ENCODE measurements at regions not wholly inside any gene's neighbourhood (a gene's known extent, or its start where the extent isn't known, plus 50 kb on each side); places are given as distances from the start of the nearest gene placed in this dataset.
"Not testable (repeated sequence)": the region's sequence is repeated elsewhere in the genome, so short reads cannot be mapped to it uniquely, and the experiment has no call there.

DNA sequence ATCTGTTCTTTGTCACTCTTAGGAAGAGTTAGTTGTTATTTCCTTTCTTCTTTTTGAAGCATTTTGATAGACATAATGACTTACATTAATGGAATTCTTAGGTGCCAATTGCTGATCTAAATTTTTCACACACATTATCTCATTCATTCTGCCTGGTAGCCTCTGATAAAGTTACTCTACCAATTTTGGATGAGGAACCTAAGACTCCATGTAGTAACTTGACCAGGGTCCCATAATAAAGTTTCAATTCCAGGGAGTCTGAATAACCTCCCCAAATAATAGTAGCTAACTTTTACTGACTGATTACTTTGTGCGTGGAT lies 73.2 kb upstream of the CITED2 start:
- Histone ChIP-seq H3K36me3 (ENCODE audit: control insufficient read depth in 2 of 2, extremely low read depth in 1 of 2, insufficient read depth in 1 of 2, low read length in 1 of 2) (no peaks in the 10 kb centered on the region), H3K4me1 (ENCODE audit: control insufficient read depth in 1 of 2, extremely low read depth in 1 of 2, insufficient read depth in 2 of 2, low read length in 2 of 2) (no peaks in the 10 kb centered on the region), H3K4me3 (ENCODE audit: control insufficient read depth in 1 of 2, extremely low read depth in 1 of 2, low read length in 1 of 2) (no peak overlapping the region), H3K27me3 (replicated peaks in 1 of 2; ENCODE audit: control insufficient read depth in 2 of 2, extremely low read depth in 1 of 2, insufficient read depth in 2 of 2, low read length in 1 of 2) (no peaks in the 10 kb centered on the region), H3K27ac (ENCODE audit: low read length) (no peak overlapping the region), H3K9me3 (no peaks in the 10 kb centered on the region)
- ChIA-PET POLR2A (interaction anchor here in 1 of 2 donors (0.6 kb wide), 1 partner anchor 124 kb away, joined by 5 read pairs; no protein-coding TSS in a partner anchor), CTCF (interaction anchor here in 1 of 2 donors (1.0 kb wide), 1 partner anchor 18 kb away, joined by 3 read pairs; no protein-coding TSS in a partner anchor)
- Mint-ChIP-seq H3K36me3 (no peaks in the 10 kb centered on the region), H3K4me3 (no peak overlapping the region), H3K27ac (no peak overlapping the region), H3K27me3 (no peaks in the 10 kb centered on the region), H3K9me3 (no peaks in the 10 kb centered on the region), H3K4me1 (no peaks in the 10 kb centered on the region)
- DNase-seq (no peak), ATAC-seq (replicated peaks in 1 of 4) (no peak)
- WGBS (ENCODE audit: insufficient coverage), result no CpG with 5 or more reads among the region's 1 CpG

DNA sequence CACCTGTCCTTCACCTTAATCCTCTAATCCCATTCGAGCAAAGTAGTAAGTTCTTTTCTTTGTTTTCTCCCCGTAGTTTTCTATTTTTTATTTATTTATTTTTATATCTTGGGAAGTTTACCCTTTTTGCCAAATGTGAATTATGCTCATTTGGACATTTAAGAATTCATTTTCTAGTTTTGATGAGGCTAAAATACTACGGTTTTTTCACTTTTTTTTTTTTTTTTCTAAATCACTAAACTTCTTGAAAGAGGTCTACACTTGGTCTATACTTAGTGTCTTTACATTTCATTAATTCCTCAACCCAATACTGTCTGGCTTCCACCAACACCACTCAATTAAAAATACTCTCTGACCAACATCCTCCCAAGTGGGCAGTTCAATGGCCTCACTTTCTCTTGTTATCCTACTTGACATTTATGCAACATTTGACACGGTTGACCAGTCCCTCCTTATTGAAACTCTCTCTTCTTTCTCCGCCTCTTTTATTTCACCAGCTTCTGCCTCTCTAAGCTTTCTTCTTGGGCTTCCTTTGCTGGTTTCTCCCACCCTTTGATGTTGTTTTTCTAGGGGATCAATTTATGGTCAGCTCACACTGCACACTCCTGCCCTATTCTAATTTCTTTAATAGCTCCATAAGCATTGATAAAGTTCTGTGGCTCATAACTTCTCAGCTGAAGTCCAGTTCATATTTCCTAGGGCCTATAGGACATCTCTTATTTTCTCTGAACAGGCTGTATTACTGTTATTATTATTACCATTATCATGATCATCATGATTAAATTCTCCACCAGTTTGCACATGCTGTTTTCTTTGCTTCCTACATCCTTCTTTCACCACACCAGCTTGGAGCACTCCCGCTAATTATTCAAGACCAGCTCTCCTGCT lies 72.6 kb upstream of the CITED2 start:
- Histone ChIP-seq H3K4me3 (ENCODE audit: control insufficient read depth in 1 of 2, extremely low read depth in 1 of 2, low read length in 1 of 2) (no peak overlapping the region), H3K4me1 (ENCODE audit: control insufficient read depth in 1 of 2, extremely low read depth in 1 of 2, insufficient read depth in 2 of 2, low read length in 2 of 2) (no peaks in the 10 kb centered on the region), H3K36me3 (ENCODE audit: control insufficient read depth in 2 of 2, extremely low read depth in 1 of 2, insufficient read depth in 1 of 2, low read length in 1 of 2) (no peaks in the 10 kb centered on the region), H3K9me3 (no peaks in the 10 kb centered on the region), H3K27me3 (replicated peaks in 1 of 2; ENCODE audit: control insufficient read depth in 2 of 2, extremely low read depth in 1 of 2, insufficient read depth in 2 of 2, low read length in 1 of 2) (no peaks in the 10 kb centered on the region), H3K27ac (ENCODE audit: low read length) (no peak overlapping the region)
- Mint-ChIP-seq H3K36me3 (no peaks in the 10 kb centered on the region), H3K27me3 (no peaks in the 10 kb centered on the region), H3K9me3 (no peaks in the 10 kb centered on the region), H3K4me3 (no peak overlapping the region), H3K4me1 (peaks cover 0 to 3% (median 3%) of the 10 kb centered on the region in 3 donors), H3K27ac (no peak overlapping the region)
- CTCF ChIA-PET, result interaction anchor here in 1 of 2 donors (1.0 kb wide), 1 partner anchor 18 kb away, joined by 3 read pairs; no protein-coding TSS in a partner anchor
- POLR2A ChIA-PET, result interaction anchor here in 1 of 2 donors (0.6 kb wide), 1 partner anchor 125 kb away, joined by 5 read pairs; no protein-coding TSS in a partner anchor
- DNase-seq, result no peak
- ATAC-seq (replicated peaks in 1 of 4), result no peak
- 100% methylated on average over 2 of the region's 6 CpGs for WGBS (ENCODE audit: insufficient coverage)

DNA sequence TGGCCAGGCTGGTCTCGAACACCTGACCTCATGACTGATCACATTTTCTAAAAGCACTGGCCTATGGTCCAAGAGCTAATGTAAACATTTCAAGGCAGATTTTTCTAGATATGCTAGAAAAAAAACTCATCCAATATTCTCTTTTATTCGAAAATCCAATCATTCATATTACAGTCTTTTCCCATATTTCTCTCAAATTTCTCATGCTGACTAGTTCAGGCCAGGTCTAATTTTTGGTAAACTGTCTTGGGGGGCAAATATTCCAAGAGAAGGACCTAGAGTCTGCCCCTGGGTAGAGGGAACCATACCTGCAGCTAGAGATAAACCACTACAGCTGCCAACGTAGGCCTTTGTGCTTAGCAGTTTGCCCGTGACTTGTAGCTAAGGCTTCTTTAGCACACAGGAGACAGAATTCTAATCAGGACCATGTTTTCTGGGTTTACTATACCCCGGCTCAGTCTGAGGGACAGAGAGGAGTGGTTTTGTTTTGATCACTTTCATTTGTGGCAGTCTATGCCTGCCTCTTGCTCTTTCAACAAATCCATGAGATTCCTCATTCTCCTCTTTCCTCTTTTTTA lies 71.8 kb upstream of the CITED2 start:
- Histone ChIP-seq H3K4me3 (ENCODE audit: control insufficient read depth in 1 of 2, extremely low read depth in 1 of 2, low read length in 1 of 2) (no peak overlapping the region), H3K27me3 (replicated peaks in 1 of 2; ENCODE audit: control insufficient read depth in 2 of 2, extremely low read depth in 1 of 2, insufficient read depth in 2 of 2, low read length in 1 of 2) (no peaks in the 10 kb centered on the region), H3K36me3 (ENCODE audit: control insufficient read depth in 2 of 2, extremely low read depth in 1 of 2, insufficient read depth in 1 of 2, low read length in 1 of 2) (no peaks in the 10 kb centered on the region), H3K9me3 (no peaks in the 10 kb centered on the region), H3K4me1 (ENCODE audit: control insufficient read depth in 1 of 2, extremely low read depth in 1 of 2, insufficient read depth in 2 of 2, low read length in 2 of 2) (no peaks in the 10 kb centered on the region), H3K27ac (ENCODE audit: low read length) (no peak overlapping the region)
- no peak overlapping the region for H3K4me3 Mint-ChIP-seq
- no peaks in the 10 kb centered on the region for H3K9me3 Mint-ChIP-seq
- 92% methylated on average over 2 of the region's 5 CpGs for whole genome bisulfite sequencing (ENCODE audit: insufficient coverage)
- ATAC-seq (replicated peaks in 1 of 4), result no peak
- POLR2A ChIA-PET, result interaction anchor here in 1 of 2 donors (0.6 kb wide), 1 partner anchor 318 kb away, joined by 6 read pairs; no protein-coding TSS in a partner anchor
- no peaks in the 10 kb centered on the region for H3K27me3 Mint-ChIP-seq
- no peak overlapping the region for H3K27ac Mint-ChIP-seq
- CTCF ChIA-PET, result interaction anchor here in 1 of 2 donors (1.0 kb wide), 1 partner anchor 29 kb away, joined by 4 read pairs; no protein-coding TSS in a partner anchor
- H3K36me3 Mint-ChIP-seq, result no peaks in the 10 kb centered on the region
- H3K4me1 Mint-ChIP-seq, result peaks cover 0 to 4% (median 3%) of the 10 kb centered on the region in 3 donors
- no peak for DNase-seq

DNA sequence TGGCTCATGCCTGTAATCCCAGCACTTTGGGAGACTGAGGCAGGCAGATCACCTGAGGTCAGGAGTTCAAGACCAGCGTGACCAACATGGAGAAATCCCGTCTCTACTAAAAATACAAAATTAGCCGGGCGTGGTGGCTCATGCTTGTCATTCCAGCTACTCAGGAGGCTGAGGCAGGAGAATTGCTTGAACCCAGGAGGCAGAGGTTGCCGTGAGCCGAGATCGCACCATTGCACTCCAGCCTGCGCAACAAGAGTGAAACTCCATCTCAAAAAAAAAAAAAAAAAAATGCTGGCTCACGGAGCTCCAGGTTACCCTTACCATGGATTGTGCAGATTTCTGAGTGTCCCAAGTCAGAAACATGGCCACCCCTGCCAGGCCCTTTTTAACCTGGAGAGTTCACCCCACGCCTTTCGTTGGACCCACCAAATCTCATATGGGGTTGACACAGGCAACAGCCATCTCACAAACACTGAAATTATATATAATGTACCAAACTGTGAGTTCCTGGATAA lies 69.9 kb upstream of the CITED2 start:
- H3K4me1 ChIP-seq (ENCODE audit: control insufficient read depth in 1 of 2, extremely low read depth in 1 of 2, insufficient read depth in 2 of 2, low read length in 2 of 2); H3K36me3 ChIP-seq (ENCODE audit: control insufficient read depth in 2 of 2, extremely low read depth in 1 of 2, insufficient read depth in 1 of 2, low read length in 1 of 2); H3K27me3 Mint-ChIP-seq; CTCF ChIA-PET; H3K36me3 Mint-ChIP-seq; H3K27me3 ChIP-seq (replicated peaks in 1 of 2; ENCODE audit: control insufficient read depth in 2 of 2, extremely low read depth in 1 of 2, insufficient read depth in 2 of 2, low read length in 1 of 2); H3K4me3 ChIP-seq (ENCODE audit: control insufficient read depth in 1 of 2, extremely low read depth in 1 of 2, low read length in 1 of 2); H3K27ac Mint-ChIP-seq; H3K4me1 Mint-ChIP-seq; H3K9me3 Mint-ChIP-seq; H3K27ac ChIP-seq (ENCODE audit: low read length); ATAC-seq (replicated peaks in 1 of 4); H3K4me3 Mint-ChIP-seq; H3K9me3 ChIP-seq; DNase-seq: not testable (repeated sequence)
- WGBS (ENCODE audit: insufficient coverage), result 97% methylated on average over 5 of the region's 11 CpGs
- POLR2A ChIA-PET, result interaction anchor here in 1 of 2 donors (0.6 kb wide), 2 partner anchors 39 to 464 kb away, joined by 3 read pairs; no protein-coding TSS in a partner anchor

DNA sequence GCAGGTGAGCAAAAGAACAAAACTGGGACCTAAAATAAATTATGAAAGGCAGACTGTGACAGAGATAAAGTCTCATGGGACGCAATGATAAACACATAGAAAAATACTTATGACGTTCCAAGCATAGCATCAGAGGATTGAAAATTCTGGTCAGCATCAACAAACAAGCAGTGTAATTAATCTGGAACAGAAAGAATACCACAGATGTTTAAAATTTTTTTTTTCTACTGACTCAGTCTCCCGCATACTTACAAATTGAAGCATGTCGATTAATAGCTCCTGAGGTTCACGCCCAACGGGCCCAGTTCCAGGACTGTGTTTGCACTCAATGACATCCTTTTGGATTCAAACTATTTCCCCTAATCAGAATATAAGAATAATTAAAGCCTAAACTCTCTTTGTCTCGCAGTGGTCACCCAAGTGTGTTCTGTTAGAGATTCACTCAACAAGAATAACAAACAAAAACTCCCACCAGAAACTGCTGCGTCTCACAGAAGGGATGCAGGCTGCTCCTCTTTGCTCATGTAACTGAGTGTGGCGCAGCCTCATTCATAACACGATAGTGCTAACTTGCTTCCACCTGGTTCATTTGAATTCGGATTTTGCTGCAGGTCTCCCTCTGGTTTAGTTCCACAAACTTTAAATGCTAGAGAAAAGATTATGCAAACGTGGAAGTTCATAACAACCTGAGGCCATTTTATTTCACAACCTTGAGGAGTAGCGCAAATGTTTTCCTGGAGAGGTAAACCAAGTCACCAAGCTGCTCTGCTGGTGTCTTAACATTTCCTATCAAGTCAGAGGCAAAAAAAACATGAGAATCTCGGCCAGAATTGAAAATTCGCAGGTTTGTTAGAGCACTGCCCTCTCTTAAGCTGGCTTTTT lies 69.0 kb upstream of the CITED2 start:
- H3K27ac Mint-ChIP-seq, result no peak overlapping the region
- H3K36me3 Mint-ChIP-seq, result no peaks in the 10 kb centered on the region
- H3K4me1 Mint-ChIP-seq, result peaks cover 0 to 4% (median 3%) of the 10 kb centered on the region in 3 donors
- no peaks in the 10 kb centered on the region for H3K4me1 ChIP-seq (ENCODE audit: control insufficient read depth in 1 of 2, extremely low read depth in 1 of 2, insufficient read depth in 2 of 2, low read length in 2 of 2)
- no peaks in the 10 kb centered on the region for H3K9me3 ChIP-seq
- no peak for ATAC-seq (replicated peaks in 1 of 4)
- H3K27me3 Mint-ChIP-seq, result no peaks in the 10 kb centered on the region
- no peak overlapping the region for H3K4me3 Mint-ChIP-seq
- no peaks in the 10 kb centered on the region for H3K27me3 ChIP-seq (replicated peaks in 1 of 2; ENCODE audit: control insufficient read depth in 2 of 2, extremely low read depth in 1 of 2, insufficient read depth in 2 of 2, low read length in 1 of 2)
- DNase-seq, result no peak
- ChIA-PET CTCF (no interaction called here), POLR2A (interaction anchor here in 1 of 2 donors (0.6 kb wide), 1 partner anchor 39 kb away, joined by 3 read pairs; no protein-coding TSS in a partner anchor)
- H3K27ac ChIP-seq (ENCODE audit: low read length), result no peak overlapping the region
- H3K36me3 ChIP-seq (ENCODE audit: control insufficient read depth in 2 of 2, extremely low read depth in 1 of 2, insufficient read depth in 1 of 2, low read length in 1 of 2), result no peaks in the 10 kb centered on the region
- 91% methylated on average over 7 of the region's 15 CpGs for WGBS (ENCODE audit: insufficient coverage)
- no peaks in the 10 kb centered on the region for H3K9me3 Mint-ChIP-seq
- no peak overlapping the region for H3K4me3 ChIP-seq (ENCODE audit: control insufficient read depth in 1 of 2, extremely low read depth in 1 of 2, low read length in 1 of 2)

DNA sequence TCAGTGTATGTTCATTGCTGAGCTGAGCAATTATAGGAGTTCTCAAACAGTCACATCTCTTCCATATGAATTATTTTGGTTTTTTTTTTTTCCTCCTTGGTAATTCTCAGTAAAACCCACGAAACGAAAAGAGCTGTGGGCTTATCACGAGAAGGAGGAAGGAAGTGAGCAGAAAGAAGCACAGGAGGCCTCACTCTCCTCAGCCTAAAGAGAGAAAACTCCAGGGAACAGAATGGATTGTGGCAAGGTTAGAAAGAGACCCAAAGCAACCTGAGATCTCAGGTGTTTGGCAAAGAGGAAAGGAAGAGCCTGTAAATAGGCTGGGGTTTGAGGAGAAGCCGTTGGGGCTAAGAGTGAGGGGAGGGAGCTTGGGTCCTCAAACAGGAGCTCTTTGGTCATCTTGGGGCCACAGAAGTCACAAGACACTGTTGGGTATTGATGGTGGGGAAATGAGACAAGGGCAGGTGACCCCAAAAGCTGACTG lies 67.8 kb upstream of the CITED2 start:
- no peak overlapping the region for H3K4me3 Mint-ChIP-seq
- no peaks in the 10 kb centered on the region for H3K9me3 Mint-ChIP-seq
- Histone ChIP-seq H3K36me3 (ENCODE audit: control insufficient read depth in 2 of 2, extremely low read depth in 1 of 2, insufficient read depth in 1 of 2, low read length in 1 of 2) (no peaks in the 10 kb centered on the region), H3K27ac (ENCODE audit: low read length) (no peak overlapping the region), H3K4me3 (ENCODE audit: control insufficient read depth in 1 of 2, extremely low read depth in 1 of 2, low read length in 1 of 2) (no peak overlapping the region), H3K9me3 (no peaks in the 10 kb centered on the region), H3K4me1 (ENCODE audit: control insufficient read depth in 1 of 2, extremely low read depth in 1 of 2, insufficient read depth in 2 of 2, low read length in 2 of 2) (no peaks in the 10 kb centered on the region), H3K27me3 (replicated peaks in 1 of 2; ENCODE audit: control insufficient read depth in 2 of 2, extremely low read depth in 1 of 2, insufficient read depth in 2 of 2, low read length in 1 of 2) (no peaks in the 10 kb centered on the region)
- ChIA-PET POLR2A (no interaction called here), CTCF (no interaction called here)
- H3K27me3 Mint-ChIP-seq, result no peaks in the 10 kb centered on the region
- DNase-seq (no peak), ATAC-seq (replicated peaks in 1 of 4) (no peak)
- 22% methylated on average over 1 of the region's 4 CpGs for WGBS (ENCODE audit: insufficient coverage)
- peaks cover 0 to 4% (median 3%) of the 10 kb centered on the region in 3 donors for H3K4me1 Mint-ChIP-seq
- no peaks in the 10 kb centered on the region for H3K36me3 Mint-ChIP-seq
- H3K27ac Mint-ChIP-seq, result peak overlapping the region in 1 of 2 donors; percentile 54

Measured in T-cell (primary cell).